CD4-positive, CD25-positive, alpha-beta regulatory T cell (primary cell): ENCODE measurements at regions not wholly inside any gene's neighbourhood (a gene's known extent, or its start where the extent isn't known, plus 50 kb on each side); places are given as distances from the start of the nearest gene placed in this dataset.

Experiments used
- ATAC-seq, 2 donors: fragments of 150-1000 bp; cut with Tn5 transposase; one replicate each; pipeline ENCODE4 v1.10.0; 2021; ENCODE audit warnings: low read depth in 2 of 2, moderate number of reproducible peaks in 2 of 2, moderate library complexity in 1 of 2
- DNase-seq, 3 donors: peaks; one replicate each; pipeline versions ENCODE4 v3.0.0 to v3.0.0-alpha.2; 2012 to 2022; ENCODE audit warnings: mixed read lengths in 1 of 3
- H3K27ac ChIP-seq: one replicate; pipeline ENCODE4 v1.7.0; 2013; ENCODE audit warnings: mild to moderate bottlenecking, low read length; ENCODE audit not compliant: insufficient read depth, poor library complexity, severe bottlenecking
- H3K27me3 ChIP-seq: one replicate; pipeline ENCODE4 v1.7.0; 2013; ENCODE audit warnings: low read length; ENCODE audit not compliant: control insufficient read depth, insufficient read depth
- H3K36me3 ChIP-seq: one replicate; pipeline ENCODE4 v1.7.0; 2013; ENCODE audit warnings: mild to moderate bottlenecking, low read length, moderate library complexity; ENCODE audit not compliant: control insufficient read depth, insufficient read depth
- H3K4me1 ChIP-seq: 2 replicates; pipeline ENCODE4 v1.7.0; 2013; ENCODE audit warnings: mild to moderate bottlenecking, low read length; ENCODE audit not compliant: insufficient read depth, control insufficient read depth, poor library complexity, severe bottlenecking
- H3K4me3 ChIP-seq: one replicate; pipeline ENCODE4 v1.7.0; 2013; ENCODE audit warnings: low read depth, mild to moderate bottlenecking, low read length, moderate library complexity
- H3K9me3 ChIP-seq, 2 experiments: 1 replicate in 1 of 2; 2 replicates in 1 of 2; pipeline ENCODE4 v1.7.0; 2013; ENCODE audit warnings: low read length in 2 of 2, mild to moderate bottlenecking in 1 of 2, moderate library complexity in 1 of 2; ENCODE audit not compliant: control insufficient read depth in 2 of 2
- H3K27ac Mint-ChIP-seq, 3 donors: one replicate each; pipeline ENCODE4 v1.8.0; 2020 to 2022; ENCODE audit warnings: mild to moderate bottlenecking in 3 of 3, mixed read lengths in 3 of 3, moderate library complexity in 2 of 3
- H3K27me3 Mint-ChIP-seq: one replicate; pipeline ENCODE4 v1.8.0; 2022; ENCODE audit warnings: mild to moderate bottlenecking, mixed read lengths
- H3K36me3 Mint-ChIP-seq: one replicate; pipeline ENCODE4 v1.8.0; 2020; ENCODE audit warnings: mixed read lengths
- H3K4me1 Mint-ChIP-seq, 4 donors: one replicate each; pipeline ENCODE4 v1.8.0; 2020 to 2022; ENCODE audit warnings: mixed read lengths in 4 of 4, mild to moderate bottlenecking in 1 of 4
- H3K4me3 Mint-ChIP-seq, 4 donors: one replicate each; pipeline ENCODE4 v1.8.0; 2020 to 2022; ENCODE audit warnings: mild to moderate bottlenecking in 4 of 4, mixed read lengths in 4 of 4, moderate library complexity in 3 of 4
- H3K9me3 Mint-ChIP-seq, 7 donors: one replicate each; pipeline ENCODE4 v1.8.0; 2020 to 2022; ENCODE audit warnings: mixed read lengths in 7 of 7, mild to moderate bottlenecking in 3 of 7, moderate library complexity in 2 of 7

DNA sequence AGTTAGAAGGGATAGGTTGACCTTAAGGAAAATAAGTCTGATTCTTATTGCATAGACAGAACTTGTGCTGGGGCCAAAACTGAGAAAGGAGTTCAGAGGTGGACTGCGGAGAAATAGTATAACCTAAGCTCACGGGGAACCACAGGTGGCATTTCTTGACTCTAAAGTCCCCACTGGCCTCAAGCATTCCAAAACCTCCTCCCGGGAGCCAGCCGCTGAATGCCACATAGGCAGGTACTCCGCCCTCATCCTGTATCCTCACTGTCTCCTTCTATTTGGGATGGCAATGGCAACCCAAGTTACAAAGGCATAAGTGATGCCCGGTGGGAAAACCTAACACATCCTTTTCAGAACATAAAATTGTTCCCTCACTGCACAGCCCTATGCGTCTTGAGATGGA is 173.0 kb downstream of the SP3 start:
- no peak for DNase-seq
- Mint-ChIP-seq H3K36me3 (no peaks in the 10 kb centered on the region), H3K27me3 (peaks cover 34% of the 10 kb centered on the region), H3K4me1 (no peaks in the 10 kb centered on the region), H3K27ac (no peak overlapping the region), H3K4me3 (no peak overlapping the region), H3K9me3 (no peaks in the 10 kb centered on the region)
- Histone ChIP-seq H3K27ac (no peak overlapping the region), H3K36me3 (no peaks in the 10 kb centered on the region), H3K27me3 (peaks cover 5% of the 10 kb centered on the region), H3K4me3 (no peak overlapping the region), H3K9me3 (no peaks in the 10 kb centered on the region), H3K4me1 (no peaks in the 10 kb centered on the region)
- ATAC-seq, result no peak

DNA sequence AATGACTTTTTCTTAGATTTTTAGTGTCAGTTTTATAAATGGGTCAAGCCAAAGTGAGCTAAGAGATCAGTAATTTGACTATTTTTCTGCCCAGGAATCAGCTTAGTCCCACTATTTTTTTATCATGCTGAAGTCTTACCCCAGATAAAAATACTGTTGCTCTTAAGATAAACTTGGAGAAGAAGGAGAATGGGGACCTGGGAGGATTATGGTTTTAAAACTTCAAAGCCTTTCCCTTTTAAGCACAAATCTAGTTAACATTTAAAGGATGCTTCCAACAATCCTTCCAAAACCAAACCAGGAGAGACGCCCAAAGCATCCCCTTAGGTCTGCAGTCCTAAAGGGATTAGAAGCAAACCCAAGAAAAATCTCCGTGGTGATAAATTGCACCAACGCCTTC is 172.4 kb downstream of the SP3 start:
- H3K27ac Mint-ChIP-seq, result no peak overlapping the region
- H3K4me3 Mint-ChIP-seq, result no peak overlapping the region
- no peaks in the 10 kb centered on the region for H3K36me3 Mint-ChIP-seq
- H3K4me3 ChIP-seq, result no peak overlapping the region
- peaks cover 35% of the 10 kb centered on the region for H3K27me3 Mint-ChIP-seq
- H3K27ac ChIP-seq, result no peak overlapping the region
- no peaks in the 10 kb centered on the region for H3K4me1 ChIP-seq
- peaks cover 5% of the 10 kb centered on the region for H3K27me3 ChIP-seq
- H3K9me3 Mint-ChIP-seq, result no peaks in the 10 kb centered on the region
- H3K4me1 Mint-ChIP-seq, result no peaks in the 10 kb centered on the region
- H3K36me3 ChIP-seq, result no peaks in the 10 kb centered on the region
- ATAC-seq (no peak), DNase-seq (no peak)
- no peaks in the 10 kb centered on the region for H3K9me3 ChIP-seq

DNA sequence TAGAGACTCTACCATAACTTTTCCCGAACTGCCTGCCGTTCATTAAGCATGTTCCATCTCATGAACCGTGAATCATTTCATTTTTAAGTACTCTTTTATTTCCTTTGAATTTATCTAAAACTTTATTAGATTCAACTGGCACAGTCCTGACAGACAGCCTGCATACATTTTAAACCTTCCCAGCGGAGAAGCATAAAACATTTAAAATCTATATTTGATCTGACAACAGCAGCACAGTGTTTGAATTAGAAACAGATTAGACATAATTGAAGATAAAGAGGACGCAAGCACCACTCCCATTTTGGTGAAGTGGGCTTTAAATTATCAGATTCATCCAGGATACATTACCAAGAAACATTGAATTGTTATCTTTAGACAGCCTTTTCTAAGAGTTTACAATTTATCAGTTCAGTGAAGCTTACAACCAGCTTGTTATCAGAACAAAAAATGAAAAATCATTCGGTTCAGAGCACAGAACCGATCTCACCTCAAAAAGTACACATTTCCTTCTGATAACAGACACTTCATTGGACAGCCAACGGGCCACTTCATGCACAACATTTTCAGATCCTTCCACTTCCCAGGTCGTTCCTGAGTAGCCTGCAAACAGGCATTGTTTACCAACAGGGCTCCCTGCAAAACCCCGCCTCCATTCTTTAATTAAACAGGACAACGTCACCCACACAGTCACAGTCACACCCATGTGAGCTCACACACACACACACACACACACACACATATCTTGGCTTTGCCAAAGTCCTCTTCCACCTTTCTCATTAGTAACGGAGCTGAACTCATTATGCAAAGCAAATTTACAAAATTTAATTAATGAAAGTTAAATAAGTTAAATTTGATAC is 171.2 kb downstream of the SP3 start:
- Mint-ChIP-seq H3K4me1 (no peaks in the 10 kb centered on the region), H3K36me3 (no peaks in the 10 kb centered on the region), H3K4me3 (no peak overlapping the region), H3K27ac (no peak overlapping the region), H3K9me3 (peaks cover 0 to 2% (median 0%) of the 10 kb centered on the region in 7 donors), H3K27me3 (peaks cover 40% of the 10 kb centered on the region)
- no peaks in the 10 kb centered on the region for H3K36me3 ChIP-seq
- ATAC-seq, result no peak
- H3K27ac ChIP-seq, result no peak overlapping the region
- peaks cover 5% of the 10 kb centered on the region for H3K27me3 ChIP-seq
- no peaks in the 10 kb centered on the region for H3K9me3 ChIP-seq
- no peak for DNase-seq
- no peak overlapping the region for H3K4me3 ChIP-seq
- H3K4me1 ChIP-seq, result no peaks in the 10 kb centered on the region

DNA sequence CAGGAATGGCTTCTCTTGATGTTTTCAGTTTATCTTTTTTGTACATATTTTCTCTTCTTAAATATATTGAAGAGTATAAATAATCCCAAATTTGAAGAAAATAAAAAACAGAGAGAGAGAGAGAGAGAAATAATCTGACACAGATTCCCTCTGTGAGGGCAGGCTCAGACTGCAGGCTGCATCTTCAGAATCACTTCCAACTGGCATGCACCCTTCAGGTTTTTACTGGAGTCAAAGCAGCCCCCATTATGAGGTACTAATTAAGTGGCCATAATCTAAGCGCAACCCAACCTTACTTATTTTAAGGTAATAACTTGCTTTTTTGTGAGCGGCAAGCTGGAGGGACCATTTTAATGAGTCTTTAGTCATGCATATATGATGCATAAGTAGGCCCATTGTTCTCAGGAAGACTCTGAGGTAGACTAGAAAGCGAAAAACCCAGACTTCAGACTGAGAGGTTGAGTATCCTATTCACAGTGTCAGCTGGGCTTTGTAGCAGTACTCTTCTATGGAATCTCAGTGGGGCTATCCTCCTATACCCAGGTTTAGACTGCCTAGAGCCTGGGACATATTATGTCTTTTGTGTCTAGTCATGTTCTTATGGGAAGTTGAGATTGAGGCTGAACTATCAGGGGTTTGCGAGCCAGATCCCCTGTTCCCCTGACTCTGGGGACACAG is 167.4 kb downstream of the SP3 start:
- peaks cover 0 to 2% (median 0%) of the 10 kb centered on the region in 7 donors for H3K9me3 Mint-ChIP-seq
- no peak for ATAC-seq
- H3K9me3 ChIP-seq, result no peaks in the 10 kb centered on the region
- no peaks in the 10 kb centered on the region for H3K4me1 Mint-ChIP-seq
- no peak for DNase-seq
- no peaks in the 10 kb centered on the region for H3K36me3 ChIP-seq
- no peaks in the 10 kb centered on the region for H3K36me3 Mint-ChIP-seq
- no peak overlapping the region for H3K4me3 Mint-ChIP-seq
- H3K27ac Mint-ChIP-seq, result no peak overlapping the region
- H3K27me3 ChIP-seq, result peaks cover 8% of the 10 kb centered on the region
- no peaks in the 10 kb centered on the region for H3K4me1 ChIP-seq
- H3K4me3 ChIP-seq, result no peak overlapping the region
- H3K27me3 Mint-ChIP-seq, result peaks cover 41% of the 10 kb centered on the region
- no peak overlapping the region for H3K27ac ChIP-seq

DNA sequence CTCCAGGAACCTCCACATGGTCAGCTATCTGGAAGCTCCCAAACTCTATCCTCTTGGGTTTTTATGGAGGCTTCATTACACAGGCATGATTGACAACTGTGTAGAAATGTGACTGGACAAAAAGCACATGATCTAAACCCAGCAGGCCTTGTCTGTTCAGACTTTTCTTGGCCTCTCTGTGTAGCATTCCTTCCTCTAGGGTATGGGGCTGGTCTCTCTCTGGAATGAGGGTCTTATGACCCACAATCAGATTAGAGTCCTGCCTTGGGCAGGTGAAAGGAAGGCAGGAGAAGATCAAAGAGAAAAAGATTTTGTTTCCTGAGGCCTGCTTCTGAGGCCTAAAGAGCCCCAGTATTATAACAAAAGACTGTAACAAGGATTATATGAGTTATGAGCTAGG is 162.7 kb downstream of the SP3 start:
- Histone ChIP-seq H3K9me3 (no peaks in the 10 kb centered on the region), H3K4me3 (no peak overlapping the region), H3K27me3 (peaks cover 8% of the 10 kb centered on the region), H3K4me1 (no peaks in the 10 kb centered on the region), H3K36me3 (no peaks in the 10 kb centered on the region), H3K27ac (no peak overlapping the region)
- Mint-ChIP-seq H3K4me3 (no peak overlapping the region), H3K27ac (no peak overlapping the region), H3K4me1 (peaks cover 0 to 4% (median 0%) of the 10 kb centered on the region in 4 donors), H3K27me3 (peaks cover 32% of the 10 kb centered on the region), H3K9me3 (peaks cover 0 to 4% (median 0%) of the 10 kb centered on the region in 7 donors), H3K36me3 (no peaks in the 10 kb centered on the region)
- ATAC-seq (no peak), DNase-seq (no peak)

DNA sequence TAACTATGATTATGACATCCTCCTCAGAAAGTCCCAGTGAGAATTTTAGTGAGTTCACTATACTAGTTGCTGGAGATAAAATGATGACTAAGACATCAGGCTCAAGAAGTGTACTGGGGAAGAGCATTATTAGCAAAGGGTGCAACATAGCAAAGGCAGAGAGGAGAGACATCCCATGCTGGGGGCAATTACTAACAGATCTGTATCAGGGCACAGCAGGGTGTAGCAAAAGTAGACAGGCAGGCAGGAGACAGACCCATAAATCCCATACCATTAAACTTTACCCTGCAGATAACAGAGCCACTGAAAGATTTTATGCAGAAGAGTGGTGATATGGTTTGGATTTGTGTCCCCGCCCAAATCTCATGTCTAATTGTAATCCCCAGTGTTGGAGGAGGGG is 161.7 kb downstream of the SP3 start:
- no peak overlapping the region for H3K27ac ChIP-seq
- no peaks in the 10 kb centered on the region for H3K36me3 Mint-ChIP-seq
- no peak overlapping the region for H3K27ac Mint-ChIP-seq
- DNase-seq (no peak), ATAC-seq (no peak)
- no peak overlapping the region for H3K4me3 ChIP-seq
- no peaks in the 10 kb centered on the region for H3K36me3 ChIP-seq
- no peaks in the 10 kb centered on the region for H3K9me3 ChIP-seq
- peaks cover 0 to 4% (median 0%) of the 10 kb centered on the region in 4 donors for H3K4me1 Mint-ChIP-seq
- H3K27me3 ChIP-seq, result peaks cover 8% of the 10 kb centered on the region
- peaks cover 29% of the 10 kb centered on the region for H3K27me3 Mint-ChIP-seq
- peaks cover 0 to 2% (median 0%) of the 10 kb centered on the region in 7 donors for H3K9me3 Mint-ChIP-seq
- H3K4me3 Mint-ChIP-seq, result peak overlapping the region in 1 of 4 donors; percentile 52
- no peaks in the 10 kb centered on the region for H3K4me1 ChIP-seq

DNA sequence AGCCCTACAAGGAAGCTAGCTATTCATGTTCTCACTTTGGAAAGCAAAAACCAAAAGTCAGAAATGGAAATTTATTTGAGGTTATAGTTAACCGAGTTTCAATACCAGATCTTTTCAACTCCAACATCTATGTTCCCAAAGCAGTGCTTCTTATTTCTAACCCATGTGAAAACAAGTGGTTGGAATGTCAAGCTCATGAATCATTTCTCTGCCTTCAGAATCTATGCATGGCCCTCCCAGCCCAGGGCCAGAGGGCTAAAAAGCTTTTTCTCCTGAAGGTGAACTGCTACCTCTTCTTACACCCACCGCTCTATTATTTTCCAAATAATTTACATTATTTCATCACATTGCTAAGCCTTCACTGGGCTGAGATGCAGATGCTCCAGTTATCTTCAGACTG is 158.4 kb downstream of the SP3 start:
- no peaks in the 10 kb centered on the region for H3K4me1 ChIP-seq
- peaks cover 0 to 2% (median 0%) of the 10 kb centered on the region in 7 donors for H3K9me3 Mint-ChIP-seq
- ATAC-seq (no peak), DNase-seq (no peak)
- no peak overlapping the region for H3K27ac ChIP-seq
- H3K27me3 ChIP-seq, result no peaks in the 10 kb centered on the region
- no peak overlapping the region for H3K27ac Mint-ChIP-seq
- H3K4me3 ChIP-seq, result no peak overlapping the region
- H3K27me3 Mint-ChIP-seq, result peaks cover 23% of the 10 kb centered on the region
- no peak overlapping the region for H3K4me3 Mint-ChIP-seq
- H3K9me3 ChIP-seq, result no peaks in the 10 kb centered on the region
- H3K4me1 Mint-ChIP-seq, result peaks cover 0 to 4% (median 0%) of the 10 kb centered on the region in 4 donors
- H3K36me3 ChIP-seq, result no peaks in the 10 kb centered on the region
- H3K36me3 Mint-ChIP-seq, result no peaks in the 10 kb centered on the region
